HEK293 (cell line): ENCODE measurements at regions not wholly inside any gene's neighbourhood (a gene's known extent, or its start where the extent isn't known, plus 50 kb on each side); places are given as distances from the start of the nearest gene placed in this dataset.

Experiments used
- CTCF ChIA-PET: fragments of 350-600 bp; formaldehyde crosslinking; extraction: SDS; loops from one replicate; lab custom pipeline; 2021; ENCODE audit warnings: antibody characterized with exemption; lab: Yijun Ruan, JAX
- POLR2A ChIA-PET: fragments of 300-600 bp; formaldehyde crosslinking; extraction: SDS; loops from one replicate; lab custom pipeline; 2020; ENCODE audit warnings: antibody characterized with exemption, inconsistent platforms; lab: Yijun Ruan, JAX
- H3K27ac ChIP-seq: fragments of 200-500 bp; sonication (Bioruptor generic); 2 replicates; pipeline ENCODE4 v1.5.1; 2014; ENCODE audit warnings: low read depth, low read length, control low read depth, inconsistent platforms; ENCODE audit errors: extremely low read depth
- H3K36me3 ChIP-seq, 2 experiments: fragments of 200-500 bp in 1 of 2; sonication (Bioruptor generic) in 1 of 2; 1 replicate in 1 of 2; 2 replicates in 1 of 2; pipeline ENCODE4 v1.5.1; 2014 to 2017; ENCODE audit warnings: inconsistent platforms in 2 of 2, low read length in 2 of 2; ENCODE audit not compliant: control insufficient read depth in 2 of 2, insufficient read depth in 1 of 2
- H3K4me1 ChIP-seq: fragments of 200-500 bp; sonication (Bioruptor generic); 2 replicates; pipeline ENCODE4 v1.5.1; 2014; ENCODE audit warnings: mild to moderate bottlenecking, low read length, inconsistent platforms; ENCODE audit not compliant: control insufficient read depth, insufficient read depth
- H3K4me3 ChIP-seq: 2 replicates; pipeline ENCODE4 v1.5.1; 2011; ENCODE audit warnings: low read depth, mild to moderate bottlenecking, control low read depth, low read length, moderate library complexity
- H3K9me3 ChIP-seq: fragments of 200-500 bp; sonication (Bioruptor generic); 2 replicates; pipeline ENCODE4 v1.5.1; 2014; ENCODE audit warnings: low read depth, low read length, inconsistent platforms; ENCODE audit not compliant: control insufficient read depth, insufficient read depth
- GLIS1 ChIP-seq: fragments of 450-650 bp; formaldehyde crosslinking; IDR thresholded peaks from 2 replicates; pipeline ENCODE4 v1.5.1; 2016; ENCODE audit warnings: missing biosample characterization, missing genetic modification characterization
- HIC1 ChIP-seq: fragments of 450-650 bp; formaldehyde crosslinking; IDR thresholded peaks from 2 replicates; pipeline ENCODE4 v1.5.1; 2016; ENCODE audit warnings: missing biosample characterization, missing genetic modification characterization
- KLF16 ChIP-seq: fragments of 450-650 bp; formaldehyde crosslinking; IDR thresholded peaks from 2 replicates; pipeline ENCODE4 v1.5.1; 2017; ENCODE audit warnings: missing biosample characterization, missing genetic modification characterization
- KLF7 ChIP-seq: fragments of 450-650 bp; formaldehyde crosslinking; IDR thresholded peaks from 2 replicates; pipeline ENCODE4 v1.5.1; 2016; ENCODE audit warnings: missing biosample characterization, missing genetic modification characterization, borderline replicate concordance
- KLF8 ChIP-seq: fragments of 450-650 bp; formaldehyde crosslinking; IDR thresholded peaks from 2 replicates; pipeline ENCODE4 v1.5.1; 2016; ENCODE audit warnings: missing biosample characterization, missing genetic modification characterization
- REPIN1 ChIP-seq: fragments of 450-650 bp; formaldehyde crosslinking; IDR thresholded peaks from 2 replicates; pipeline ENCODE4 v1.5.1; 2017; ENCODE audit warnings: missing biosample characterization, missing genetic modification characterization, low read depth
- SETDB1 ChIP-seq: IDR thresholded peaks from one replicate; pipeline ENCODE4 v1.6.1; 2017; ENCODE audit warnings: mild to moderate bottlenecking, low read length, moderate library complexity, mixed read lengths; ENCODE audit not compliant: insufficient read length
- SP3 ChIP-seq: fragments of 450-650 bp; formaldehyde crosslinking; IDR thresholded peaks from 2 replicates; pipeline ENCODE4 v1.5.1; 2016; ENCODE audit warnings: missing biosample characterization, missing genetic modification characterization
- TCF7L2 ChIP-seq: IDR thresholded peaks from 2 replicates; pipeline ENCODE4 v1.6.1; 2011; ENCODE audit warnings: low read depth, mild to moderate bottlenecking, inconsistent platforms, low read length, moderate library complexity, borderline replicate concordance
- ZFP3 ChIP-seq: fragments of 450-650 bp; formaldehyde crosslinking; IDR thresholded peaks from 2 replicates; pipeline ENCODE4 v1.5.1; 2016; ENCODE audit warnings: low read depth, missing biosample characterization, missing genetic modification characterization
- ZFP69B ChIP-seq: fragments of 450-650 bp; formaldehyde crosslinking; IDR thresholded peaks from 2 replicates; pipeline ENCODE4 v1.5.1; 2016; ENCODE audit warnings: missing biosample characterization, missing genetic modification characterization
- ZNF175 ChIP-seq: fragments of 450-650 bp; formaldehyde crosslinking; IDR thresholded peaks from 2 replicates; pipeline ENCODE4 v1.5.1; 2016; ENCODE audit warnings: missing biosample characterization, missing genetic modification characterization
- ZNF214 ChIP-seq: fragments of 450-650 bp; formaldehyde crosslinking; IDR thresholded peaks from 2 replicates; pipeline ENCODE4 v1.5.1; 2017; ENCODE audit warnings: missing biosample characterization, mild to moderate bottlenecking, missing genetic modification characterization, borderline replicate concordance
- ZNF341 ChIP-seq: fragments of 450-650 bp; formaldehyde crosslinking; IDR thresholded peaks from 2 replicates; pipeline ENCODE4; 2016; ENCODE audit warnings: low read depth, missing biosample characterization, missing genetic modification characterization
- ZNF350 ChIP-seq: fragments of 450-650 bp; formaldehyde crosslinking; IDR thresholded peaks from 2 replicates; pipeline ENCODE4 v1.5.0; 2017; ENCODE audit warnings: missing biosample characterization, mild to moderate bottlenecking, missing genetic modification characterization
- ZNF394 ChIP-seq: fragments of 450-650 bp; formaldehyde crosslinking; IDR thresholded peaks from 2 replicates; pipeline ENCODE4 v1.5.1; 2016; ENCODE audit warnings: missing biosample characterization, missing genetic modification characterization, mild to moderate bottlenecking, moderate library complexity, borderline replicate concordance
- ZNF416 ChIP-seq: fragments of 450-650 bp; formaldehyde crosslinking; IDR thresholded peaks from 2 replicates; pipeline ENCODE4 v1.5.1; 2016; ENCODE audit warnings: missing biosample characterization, missing genetic modification characterization
- ZNF433 ChIP-seq: fragments of 450-650 bp; formaldehyde crosslinking; IDR thresholded peaks from 2 replicates; pipeline ENCODE4 v1.5.1; 2016; ENCODE audit warnings: missing biosample characterization, missing genetic modification characterization, low read depth
- ZNF473 ChIP-seq: fragments of 450-650 bp; formaldehyde crosslinking; IDR thresholded peaks from 2 replicates; pipeline ENCODE4 v1.5.1; 2017; ENCODE audit warnings: missing biosample characterization, missing genetic modification characterization
- ZNF488 ChIP-seq: fragments of 450-650 bp; formaldehyde crosslinking; IDR thresholded peaks from 2 replicates; pipeline ENCODE4 v1.5.1; 2016; ENCODE audit warnings: missing biosample characterization, missing genetic modification characterization
- ZNF518A ChIP-seq: fragments of 450-650 bp; formaldehyde crosslinking; conservative IDR thresholded peaks from 2 replicates; pipeline ENCODE4 v1.5.1; 2016; ENCODE audit warnings: low read depth, missing biosample characterization, missing genetic modification characterization
- ZNF529 ChIP-seq: fragments of 450-650 bp; formaldehyde crosslinking; IDR thresholded peaks from 2 replicates; pipeline ENCODE4 v1.5.1; 2017; ENCODE audit warnings: missing genetic modification characterization, missing biosample characterization; ENCODE audit not compliant: insufficient replicate concordance
- ZNF596 ChIP-seq: fragments of 450-650 bp; IDR thresholded peaks from 2 replicates; pipeline ENCODE4 v1.5.0; 2018; ENCODE audit warnings: missing biosample characterization, mild to moderate bottlenecking, missing genetic modification characterization, moderate library complexity
- ZNF621 ChIP-seq: fragments of 450-650 bp; formaldehyde crosslinking; IDR thresholded peaks from 2 replicates; pipeline ENCODE4 v1.5.1; 2017; ENCODE audit warnings: missing biosample characterization, missing genetic modification characterization
- ZNF626 ChIP-seq: fragments of 450-650 bp; sonication (Bioruptor Pico); formaldehyde crosslinking; IDR thresholded peaks from 2 replicates; pipeline ENCODE4 v1.5.1; 2018; ENCODE audit warnings: missing biosample characterization, missing genetic modification characterization, inconsistent platforms
- ZNF747 ChIP-seq: fragments of 450-650 bp; formaldehyde crosslinking; IDR thresholded peaks from 2 replicates; pipeline ENCODE4 v1.5.1; 2016; ENCODE audit warnings: missing biosample characterization, missing genetic modification characterization
- ZNF791 ChIP-seq: fragments of 450-650 bp; formaldehyde crosslinking; IDR thresholded peaks from 2 replicates; pipeline ENCODE4 v1.5.1; 2016; ENCODE audit warnings: missing biosample characterization, missing genetic modification characterization
- ZNF843 ChIP-seq: fragments of 450-650 bp; formaldehyde crosslinking; IDR thresholded peaks from 2 replicates; pipeline ENCODE4 v1.5.1; 2016; ENCODE audit warnings: missing biosample characterization, missing genetic modification characterization

- H3K4me3 ChIP-seq, result no peak overlapping the region
- no peaks in the 10 kb centered on the region for H3K36me3 ChIP-seq
- ChIA-PET POLR2A (no interaction called here), CTCF (no interaction called here)
- no peak for TF ChIP-seq HIC1 (tag by site-specific recombination)
- TF ChIP-seq ZNF626 (tag by site-specific recombination), result no peak
- TF ChIP-seq ZNF416 (tag by site-specific recombination), result no peak
- no peak for TF ChIP-seq ZNF791 (tag by site-specific recombination)
- TF ChIP-seq ZNF621, result no peak
- no peak for TF ChIP-seq ZNF488 (tag by site-specific recombination)
- TF ChIP-seq ZNF747 (tag by site-specific recombination), result no peak
- TF ChIP-seq ZNF175 (tag by site-specific recombination), result no peak
- no peak for TF ChIP-seq KLF16
- TF ChIP-seq ZFP69B (tag by site-specific recombination), result no peak
- TF ChIP-seq ZNF341 (tag by site-specific recombination), result no peak
- no peak for TF ChIP-seq ZNF473 (tag by site-specific recombination)
- no peak for TF ChIP-seq ZNF596 (tag by site-specific recombination)
- no peak for TF ChIP-seq ZNF518A (tag by site-specific recombination)
- H3K9me3 ChIP-seq, result no peaks in the 10 kb centered on the region
- peaks cover 7% of the 10 kb centered on the region; the same call in 1 of the 2 replicates for H3K4me1 ChIP-seq
- peak overlapping the region; percentile 6; the same call in 1 of the 2 replicates for H3K27ac ChIP-seq
Measured at GRCh38 chr4:75248770-75249407, 265.3 kb downstream of the RCHY1 start.

GRCh38 chr4:75244325-75244724, 269.9 kb downstream of the RCHY1 start:
- Histone ChIP-seq H3K4me3 (no peak overlapping the region), H3K27ac (no peak overlapping the region), H3K9me3 (no peaks in the 10 kb centered on the region), H3K4me1 (peaks cover 7% of the 10 kb centered on the region; the same call in 1 of the 2 replicates), H3K36me3 (no peaks in the 10 kb centered on the region)
- CTCF ChIA-PET, result no interaction called here
- POLR2A ChIA-PET, result no interaction called here
- TF ChIP-seq ZNF433 (tag by site-specific recombination) (no peak), ZNF350 (no peak), KLF7 (tag by site-specific recombination) (no peak), REPIN1 (tag by site-specific recombination) (no peak), ZFP3 (tag by site-specific recombination) (no peak), ZNF529 (no peak), ZNF843 (no peak), ZNF214 (tag by site-specific recombination) (no peak), KLF8 (no peak), GLIS1 (tag by site-specific recombination) (no peak), ZNF394 (no peak), SP3 (tag by site-specific recombination) (no peak), TCF7L2 (no peak), ZNF488 (tag by site-specific recombination) (no peak), SETDB1 (no peak)
